Cerebellar nuclear complex (tissue), 1 donor: ENCODE measurements at regions not wholly inside any gene's neighbourhood (a gene's known extent, or its start where the extent isn't known, plus 50 kb on each side); places are given as distances from the start of the nearest gene placed in this dataset.
"Not testable (repeated sequence)": the region's sequence is repeated elsewhere in the genome, so short reads cannot be mapped to it uniquely, and the experiment has no call there.

Source experiments
- DNase-seq, 2 experiments: peaks; one replicate each; lab custom pipeline; 2025; lab: John Stamatoyannopoulos, UW

GRCh38 chr2:239657236-239657635 is 256.4 kb upstream of the HDAC4 start:
- DNase-seq = no peak

GRCh38 chr2:239654266-239654665 is 253.4 kb upstream of the HDAC4 start:
- no peak for DNase-seq

DNA sequence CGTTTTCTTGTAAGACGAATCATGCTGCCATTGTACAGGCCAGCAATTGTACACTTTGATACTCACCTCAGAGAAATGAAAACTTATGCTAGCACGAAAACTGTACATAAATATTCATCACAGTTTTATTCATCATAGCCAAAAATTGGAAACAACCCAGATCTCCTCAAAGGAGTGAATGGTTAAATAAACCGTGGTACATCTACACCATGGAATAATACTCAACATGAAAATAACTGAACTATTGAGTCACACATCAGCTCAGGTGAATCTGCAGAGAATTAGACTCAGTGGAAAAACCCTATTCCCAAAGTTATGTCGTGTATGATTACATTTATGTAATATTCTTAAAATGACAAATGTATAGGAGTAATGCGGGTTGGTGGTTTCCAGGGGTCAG is 251.0 kb upstream of the HDAC4 start:
- no peak for DNase-seq

- DNase-seq = no peak
These were observed 249.9 kb upstream of the HDAC4 start for GRCh38 chr2:239650674-239651073.

DNA sequence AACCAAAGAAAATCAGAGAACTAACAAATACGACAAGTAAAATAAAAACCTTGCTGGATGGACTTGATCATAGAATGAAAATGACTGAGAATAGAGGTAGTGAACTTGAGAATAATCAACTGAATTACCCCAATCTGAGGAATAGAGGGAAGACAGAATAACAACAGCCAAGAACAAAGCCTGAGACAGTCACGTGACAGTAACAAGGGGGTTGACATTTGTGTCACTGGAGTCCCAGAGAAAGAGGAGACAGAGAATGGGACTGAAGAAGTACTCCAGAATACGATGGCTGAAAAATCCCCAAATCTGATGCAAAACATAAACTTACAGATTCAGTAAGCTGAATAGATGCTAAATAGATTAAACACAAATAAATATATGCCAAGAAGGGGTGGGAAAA is 248.5 kb upstream of the HDAC4 start:
- DNase-seq = no peak

DNA sequence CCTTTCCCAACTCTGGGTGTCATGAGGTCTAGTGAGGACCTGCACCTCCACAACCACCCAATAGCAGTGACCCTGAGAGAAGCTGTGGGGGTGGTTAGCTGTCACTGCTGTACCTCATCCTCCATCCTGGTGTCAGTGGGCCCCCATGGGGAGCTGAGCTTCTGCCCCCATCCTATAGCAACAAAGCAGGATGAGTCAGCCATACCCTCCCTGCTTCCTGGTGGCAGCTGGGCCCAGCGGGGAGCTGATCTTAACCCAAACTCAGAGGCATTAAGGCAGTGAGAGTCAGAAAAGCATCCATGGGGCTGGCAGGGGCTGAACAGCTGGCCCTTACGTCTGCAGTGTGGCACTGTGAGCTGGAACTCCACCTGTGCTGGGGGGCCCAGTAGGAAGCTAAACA is 247.8 kb upstream of the HDAC4 start:
- no peak for DNase-seq

- no peak for DNase-seq
These were observed 246.4 kb upstream of the HDAC4 start for GRCh38 chr2:239647052-239647819.

- no peak for DNase-seq
These were observed 245.4 kb upstream of the HDAC4 start for GRCh38 chr2:239646184-239646583.

GRCh38 chr2:239644594-239644993 is 243.8 kb upstream of the HDAC4 start:
- not testable (repeated sequence) for DNase-seq

GRCh38 chr2:239644011-239644410 is 243.2 kb upstream of the HDAC4 start:
- DNase-seq = no peak

GRCh38 chr2:239642406-239643004 is 241.7 kb upstream of the HDAC4 start:
- no peak for DNase-seq

DNA sequence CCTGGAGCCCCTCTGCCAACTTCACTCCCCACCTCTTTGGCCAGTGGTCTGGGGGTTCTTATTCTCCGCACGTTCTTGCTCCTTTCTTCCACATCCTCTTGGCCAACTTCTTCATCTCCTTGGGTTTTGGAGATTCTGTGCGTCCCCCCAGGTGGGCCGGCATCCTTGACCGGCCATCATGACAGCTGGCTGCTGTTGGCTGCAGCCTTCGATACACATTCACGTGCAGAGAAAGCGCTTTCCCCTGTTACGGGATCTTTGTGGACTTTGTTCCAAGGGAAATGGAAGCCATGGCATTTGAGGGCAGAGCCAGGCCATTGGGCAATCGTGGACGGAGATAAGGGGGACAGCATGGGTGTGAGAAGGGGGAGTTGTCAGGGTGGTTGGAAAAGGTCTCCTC is 241.1 kb upstream of the HDAC4 start:
- not testable (repeated sequence) for DNase-seq

DNA sequence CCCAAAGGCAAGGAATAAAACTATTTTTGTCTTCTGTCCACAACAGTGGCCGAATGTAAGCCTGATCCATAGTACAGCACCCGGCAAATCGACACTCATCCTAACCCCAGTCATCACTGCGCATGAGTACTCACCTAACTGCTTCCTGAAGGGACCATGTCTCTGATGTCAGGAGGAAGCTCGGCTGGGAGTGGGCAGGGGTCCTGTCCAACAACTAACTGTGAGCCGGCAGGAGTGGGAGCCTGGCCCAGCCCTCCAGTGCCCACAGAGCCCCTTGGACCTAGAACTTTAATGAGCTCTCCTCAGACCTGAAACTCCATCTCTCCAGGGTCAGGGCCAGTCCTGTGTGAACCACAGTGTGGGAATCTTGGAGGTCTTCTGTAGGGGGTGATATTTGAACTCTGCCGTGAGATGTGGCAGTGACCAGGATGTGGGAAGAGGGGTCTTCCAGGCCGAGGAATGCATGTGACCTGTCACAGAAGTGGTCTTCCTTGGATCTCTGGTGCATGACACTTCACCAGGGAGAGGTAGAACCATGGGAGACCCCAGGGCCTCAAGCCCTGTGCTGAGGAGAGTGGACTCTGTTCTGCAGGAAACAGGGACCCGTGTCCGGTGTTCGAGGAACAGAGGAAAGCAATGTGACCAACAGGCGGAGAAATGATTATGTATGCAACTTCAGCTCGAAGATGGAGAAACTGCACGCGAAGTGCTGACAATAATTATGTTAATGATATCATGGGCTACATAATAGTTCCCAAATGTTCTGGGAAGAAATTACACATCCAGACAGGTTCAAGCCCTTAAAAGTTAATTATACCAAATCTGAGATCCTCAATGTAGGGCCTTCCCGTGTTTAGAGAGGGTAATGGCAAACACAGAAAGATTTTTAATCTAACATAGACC is 240.1 kb upstream of the HDAC4 start:
- no peak for DNase-seq

- no peak for DNase-seq
These were observed 239.4 kb upstream of the HDAC4 start for GRCh38 chr2:239640210-239640609.

DNA sequence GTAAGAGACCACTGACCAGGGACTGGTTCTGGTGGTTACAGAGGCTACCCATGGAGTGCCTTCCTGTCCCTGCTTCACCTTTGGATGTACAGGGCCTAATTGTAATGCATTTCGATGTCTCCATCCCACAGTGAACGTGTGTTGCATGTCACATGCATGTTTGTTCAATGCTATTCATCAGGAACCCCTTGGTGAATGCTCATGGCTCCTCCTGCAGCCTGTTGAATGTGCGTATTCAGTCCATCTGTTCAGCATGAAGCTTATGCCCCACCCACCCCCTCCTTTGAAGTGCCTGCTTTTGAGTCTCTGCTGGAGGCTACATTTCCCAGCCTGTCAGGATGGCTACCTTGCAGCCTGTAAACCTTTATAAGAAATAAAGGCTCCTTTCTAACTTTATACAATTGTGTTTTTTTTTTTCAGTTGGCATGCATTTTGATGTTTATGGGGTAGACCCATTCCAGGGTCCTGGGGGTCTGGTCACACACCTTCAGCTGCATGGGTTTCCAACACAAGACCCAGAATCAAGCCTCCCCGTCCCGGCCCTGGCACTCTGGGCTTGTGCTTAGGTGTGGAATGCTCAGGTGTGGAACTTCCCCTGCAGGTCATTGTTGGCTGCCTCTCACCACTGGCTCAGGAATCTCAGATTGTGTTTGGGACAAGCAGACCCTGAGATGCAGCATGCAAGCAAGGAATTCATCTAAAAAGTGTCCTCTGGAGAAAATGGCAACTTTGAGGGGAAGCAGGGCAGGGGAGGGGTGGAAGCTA is 238.8 kb upstream of the HDAC4 start:
- no peak for DNase-seq

DNA sequence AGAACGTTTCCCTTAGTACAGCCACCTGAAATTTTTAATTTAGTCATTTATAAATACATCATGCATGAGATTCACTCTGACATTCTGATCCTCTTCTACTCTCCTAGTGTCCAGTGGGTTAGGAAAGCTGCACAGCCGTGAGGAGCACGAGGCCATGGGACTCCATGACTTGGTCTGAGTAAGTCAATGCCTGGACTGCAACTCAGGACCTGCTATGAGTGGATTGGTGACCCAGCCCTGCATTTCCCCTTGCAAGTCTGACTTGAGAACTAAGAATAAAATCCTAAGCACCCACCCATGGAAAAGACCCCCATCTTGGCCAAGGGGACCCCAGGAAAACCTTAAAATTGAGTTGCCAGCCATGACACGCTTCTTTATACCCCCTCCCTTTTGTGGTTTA is 237.6 kb upstream of the HDAC4 start:
- DNase-seq = no peak

DNA sequence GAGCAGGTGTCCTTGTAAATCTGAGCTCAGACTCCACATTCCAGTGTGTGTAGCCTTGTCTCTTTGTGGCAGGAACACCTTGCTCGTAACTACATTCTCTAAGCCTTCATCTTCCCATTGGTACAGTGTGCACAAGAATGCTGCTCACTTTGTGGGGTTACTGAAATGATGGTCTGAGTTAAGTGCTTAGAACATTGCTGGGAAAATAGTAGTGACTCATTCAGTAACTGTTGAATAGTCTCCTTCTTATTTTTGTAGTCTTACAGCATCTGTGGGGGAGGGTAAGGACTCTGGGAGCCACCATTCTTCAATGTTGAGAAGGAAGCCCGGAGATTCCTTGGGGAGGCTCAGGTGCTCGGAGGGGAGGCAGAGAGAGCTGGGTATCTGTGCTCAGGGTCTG is 236.0 kb upstream of the HDAC4 start:
- DNase-seq = no peak

- no peak for DNase-seq
These were observed 233.9 kb upstream of the HDAC4 start for GRCh38 chr2:239634769-239635168.

GRCh38 chr2:239630618-239631286 is 229.9 kb upstream of the HDAC4 start:
- DNase-seq = no peak

DNA sequence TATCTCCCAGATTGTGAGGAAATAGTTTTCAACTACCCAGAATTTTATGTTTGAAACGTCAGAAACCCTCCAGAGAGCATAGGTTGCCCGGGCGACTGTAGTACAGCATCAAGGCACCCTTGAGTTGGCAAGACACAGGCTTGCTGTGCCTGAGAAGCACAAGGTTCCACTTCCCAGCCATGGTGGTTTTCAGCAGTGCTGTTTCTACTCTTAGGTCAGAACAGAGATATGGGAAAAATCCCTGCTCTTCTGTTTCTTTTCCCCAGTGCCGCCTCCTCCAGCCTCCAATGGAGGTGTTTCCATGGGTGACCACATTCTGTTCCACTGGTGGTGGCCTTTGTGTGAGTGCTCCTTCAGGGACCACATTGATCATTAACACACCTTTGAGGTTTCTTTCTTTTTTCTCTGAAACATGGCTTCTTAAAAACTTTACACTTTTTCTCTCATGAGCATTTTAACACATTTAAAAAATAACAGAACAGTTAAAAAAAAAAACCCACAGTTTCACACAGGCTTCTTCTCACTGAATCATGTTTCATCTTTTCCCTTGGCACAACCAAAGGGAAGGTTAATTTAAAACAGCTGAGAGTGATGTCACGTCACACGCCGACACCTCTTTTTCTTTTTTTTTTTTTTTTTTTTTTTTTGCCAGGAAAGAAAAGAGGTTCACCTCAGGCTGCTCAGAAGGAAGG is 229.3 kb upstream of the HDAC4 start:
- no peak for DNase-seq
